AG20443 (cell line): ENCODE measurements at regions not wholly inside any gene's neighbourhood (a gene's known extent, or its start where the extent isn't known, plus 50 kb on each side); places are given as distances from the start of the nearest gene placed in this dataset.

Source experiments
- DNase-seq: peaks from one replicate; pipeline ENCODE4 v3.0.0; 2012; ENCODE audit warnings: low spot score, mixed read lengths

GRCh38 chr7:25632616-25633015 lies 404.3 kb upstream of the NPVF start:
- DNase-seq: no peak

- no peak for DNase-seq
Measured at GRCh38 chr7:25633426-25634036, 405.2 kb upstream of the NPVF start.

- DNase-seq: no peak
Measured at GRCh38 chr7:25636168-25636567, 407.9 kb upstream of the NPVF start.

GRCh38 chr7:25636871-25637283 lies 408.6 kb upstream of the NPVF start:
- DNase-seq: no peak

GRCh38 chr7:25638068-25638467 lies 409.8 kb upstream of the NPVF start:
- DNase-seq: no peak

- no peak for DNase-seq
Measured at GRCh38 chr7:25638590-25639244, 410.4 kb upstream of the NPVF start.

GRCh38 chr7:25642849-25643248 lies 414.6 kb upstream of the NPVF start:
- no peak for DNase-seq

GRCh38 chr7:25643286-25643685 lies 415.0 kb upstream of the NPVF start:
- no peak for DNase-seq

- no peak for DNase-seq
Measured at GRCh38 chr7:25643770-25644394, 415.6 kb upstream of the NPVF start.

- DNase-seq: no peak
Measured at GRCh38 chr7:25646726-25647413, 418.6 kb upstream of the NPVF start.

- DNase-seq: no peak
Measured at GRCh38 chr7:25647872-25648271, 419.6 kb upstream of the NPVF start.

- DNase-seq: no peak
Measured at GRCh38 chr7:25652366-25652765, 424.1 kb upstream of the NPVF start.

- DNase-seq: no peak
Measured at GRCh38 chr7:25653384-25653783, 425.1 kb upstream of the NPVF start.

- no peak for DNase-seq
Measured at GRCh38 chr7:25656071-25656470, 427.8 kb upstream of the NPVF start.

- peak; percentile 22 for DNase-seq
Measured at GRCh38 chr7:25656581-25657026, 428.3 kb upstream of the NPVF start.

- DNase-seq: no peak
Measured at GRCh38 chr7:25658375-25658774, 430.1 kb upstream of the NPVF start.

- no peak for DNase-seq
Measured at GRCh38 chr7:25659841-25660240, 431.6 kb upstream of the NPVF start.

GRCh38 chr7:25662841-25663800 lies 434.8 kb upstream of the NPVF start:
- DNase-seq: no peak

- DNase-seq: no peak
Measured at GRCh38 chr7:25663877-25664276, 435.6 kb upstream of the NPVF start.

- no peak for DNase-seq
Measured at GRCh38 chr7:25664593-25664992, 436.3 kb upstream of the NPVF start.

- DNase-seq: peak; percentile 33
Measured at GRCh38 chr7:25665374-25665773, 437.1 kb upstream of the NPVF start.
